ENCODE measurements at regions not wholly inside any gene's neighbourhood (a gene's known extent, or its start where the extent isn't known, plus 50 kb on each side); places are given as distances from the start of the nearest gene placed in this dataset.

DNA sequence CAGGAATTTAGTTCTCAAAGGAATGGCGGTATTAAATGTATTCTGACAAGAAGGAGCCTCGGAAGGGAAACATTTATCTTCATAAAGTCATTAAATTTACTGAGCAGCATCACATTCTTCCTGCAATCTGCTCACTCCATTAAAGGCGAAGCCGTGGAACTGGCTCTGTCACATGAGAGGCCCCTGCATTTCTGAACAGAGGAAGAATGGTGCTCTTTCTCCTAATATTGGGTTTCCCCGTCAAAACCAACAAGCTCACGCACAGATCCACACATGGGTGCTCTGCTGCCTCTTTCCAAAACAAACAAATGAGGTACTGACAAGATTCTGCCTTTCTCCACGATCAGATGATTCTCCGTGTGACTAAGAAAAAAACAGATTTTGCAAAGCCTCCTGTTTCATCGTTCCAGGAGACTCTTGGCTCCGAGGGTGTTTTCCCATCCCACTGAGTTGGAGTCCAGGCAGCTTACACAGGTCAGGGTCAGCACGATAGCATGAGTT lies 191.2 kb downstream of the IDS start:
- in situ Hi-C loops (cut with MboI) (no loop called here), intact Hi-C loops (cut with micrococcal nuclease; ENCODE audit: unreplicated experiment) (no loop called here)
- ChIA-PET CTCF (no interaction called here), POLR2A (no interaction called here), SMC1A (ENCODE audit: uncharacterized antibody, unreplicated experiment) (no interaction called here), RAD21 (ENCODE audit: unreplicated experiment) (interaction anchor here (1.2 kb wide), 1 partner anchor 104 kb away, joined by 3 read pairs; no protein-coding TSS in a partner anchor)
- no peaks in the 10 kb centered on the region for H3K9me3 ChIP-seq (replicated peaks; ENCODE audit: control insufficient read depth, insufficient read depth, low read length)
- no peak overlapping the region for H2AFZ ChIP-seq (ENCODE audit: control insufficient read depth, low read depth, low read length)
- no peak overlapping the region for H3K4me3 ChIP-seq
- DNase-seq (ENCODE audit: low read depth, low spot score) (no peak), ATAC-seq (no peak), FAIRE-seq (no peak)
- no peaks in the 10 kb centered on the region for H3K36me3 ChIP-seq (ENCODE audit: control insufficient read depth in 2 of 2, insufficient read depth in 2 of 2, low read length in 1 of 2)
- TF ChIP-seq CHD4 (IDR thresholded peaks at IDR 0.05) (no peak), TARDBP (IDR thresholded peaks at IDR 0.05; ENCODE audit: borderline replicate concordance) (no peak), KLF5 (IDR thresholded peaks at IDR 0.05; ENCODE audit: partially characterized antibody) (no peak), NBN (IDR thresholded peaks at IDR 0.05) (no peak), RAD51 (IDR thresholded peaks at IDR 0.05) (no peak), BCL11A (IDR thresholded peaks at IDR 0.05; ENCODE audit: low read depth, low read length) (no peak), ZNF217 (IDR thresholded peaks at IDR 0.05) (no peak), YY1 (IDR thresholded peaks at IDR 0.05; ENCODE audit: low read depth, low read length) (no peak), PML (IDR thresholded peaks at IDR 0.05; ENCODE audit: low read length) (no peak), POLR2A (IDR thresholded peaks at IDR 0.05; ENCODE audit: low read depth, low read length) (no peak), HDAC6 (IDR thresholded peaks at IDR 0.05; ENCODE audit: unreplicated experiment) (no peak), SREBF1 (IDR thresholded peaks at IDR 0.05; ENCODE audit: low read length) (no peak)
- TF ChIP-seq, protein P1, sequence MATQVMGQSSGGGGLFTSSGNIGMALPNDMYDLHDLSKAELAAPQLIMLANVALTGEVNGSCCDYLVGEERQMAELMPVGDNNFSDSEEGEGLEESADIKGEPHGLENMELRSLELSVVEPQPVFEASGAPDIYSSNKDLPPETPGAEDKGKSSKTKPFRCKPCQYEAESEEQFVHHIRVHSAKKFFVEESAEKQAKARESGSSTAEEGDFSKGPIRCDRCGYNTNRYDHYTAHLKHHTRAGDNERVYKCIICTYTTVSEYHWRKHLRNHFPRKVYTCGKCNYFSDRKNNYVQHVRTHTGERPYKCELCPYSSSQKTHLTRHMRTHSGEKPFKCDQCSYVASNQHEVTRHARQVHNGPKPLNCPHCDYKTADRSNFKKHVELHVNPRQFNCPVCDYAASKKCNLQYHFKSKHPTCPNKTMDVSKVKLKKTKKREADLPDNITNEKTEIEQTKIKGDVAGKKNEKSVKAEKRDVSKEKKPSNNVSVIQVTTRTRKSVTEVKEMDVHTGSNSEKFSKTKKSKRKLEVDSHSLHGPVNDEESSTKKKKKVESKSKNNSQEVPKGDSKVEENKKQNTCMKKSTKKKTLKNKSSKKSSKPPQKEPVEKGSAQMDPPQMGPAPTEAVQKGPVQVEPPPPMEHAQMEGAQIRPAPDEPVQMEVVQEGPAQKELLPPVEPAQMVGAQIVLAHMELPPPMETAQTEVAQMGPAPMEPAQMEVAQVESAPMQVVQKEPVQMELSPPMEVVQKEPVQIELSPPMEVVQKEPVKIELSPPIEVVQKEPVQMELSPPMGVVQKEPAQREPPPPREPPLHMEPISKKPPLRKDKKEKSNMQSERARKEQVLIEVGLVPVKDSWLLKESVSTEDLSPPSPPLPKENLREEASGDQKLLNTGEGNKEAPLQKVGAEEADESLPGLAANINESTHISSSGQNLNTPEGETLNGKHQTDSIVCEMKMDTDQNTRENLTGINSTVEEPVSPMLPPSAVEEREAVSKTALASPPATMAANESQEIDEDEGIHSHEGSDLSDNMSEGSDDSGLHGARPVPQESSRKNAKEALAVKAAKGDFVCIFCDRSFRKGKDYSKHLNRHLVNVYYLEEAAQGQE (IDR thresholded peaks at IDR 0.05; ENCODE audit: low read depth, low read length): no peak
- no peaks in the 10 kb centered on the region for H3K27me3 ChIP-seq (replicated peaks in 1 of 2; ENCODE audit: control insufficient read depth in 2 of 2, insufficient read depth in 2 of 2, low read length in 1 of 2)
- no peak overlapping the region for H3K9ac ChIP-seq (ENCODE audit: control insufficient read depth, insufficient read depth, low read length)
- no peak overlapping the region for H3K27ac ChIP-seq (ENCODE audit: control insufficient read depth, insufficient read depth)
- H3K79me2 ChIP-seq (ENCODE audit: control insufficient read depth, insufficient read depth, low read length): no peaks in the 10 kb centered on the region
- H4K20me1 ChIP-seq (ENCODE audit: control insufficient read depth, insufficient read depth): no peaks in the 10 kb centered on the region
- WGBS (ENCODE audit: insufficient coverage, insufficient replicate concordance, low lambda C conversion rate, missing lambda C conversion rate): 15% methylated on average over 11 of the region's 11 CpGs
- no TSS peak for BruUV-seq (replicated peaks)
- H3K4me1 ChIP-seq (ENCODE audit: control insufficient read depth, insufficient read depth, low read length): no peaks in the 10 kb centered on the region
- H3K4me2 ChIP-seq (ENCODE audit: control insufficient read depth, insufficient read depth): no peak overlapping the region

Data from GM12878 (cell line).